Ishikawa (cell line): ENCODE measurements at regions not wholly inside any gene's neighbourhood (a gene's known extent, or its start where the extent isn't known, plus 50 kb on each side); places are given as distances from the start of the nearest gene placed in this dataset.

Source experiments
- CEBPB ChIP-seq: IDR thresholded peaks from 2 replicates; pipeline ENCODE4 v1.6.1; 2012
- CREB1 ChIP-seq: IDR thresholded peaks from 2 replicates; pipeline ENCODE4 v1.6.1; 2012; ENCODE audit warnings: low read depth
- EGR1 ChIP-seq: IDR thresholded peaks from 2 replicates; pipeline ENCODE4 v1.6.1; 2012
- EP300 ChIP-seq: IDR thresholded peaks from 2 replicates; pipeline ENCODE4 v1.6.1; 2012; ENCODE audit warnings: borderline replicate concordance
- FOXM1 ChIP-seq: IDR thresholded peaks from 2 replicates; pipeline ENCODE4 v1.6.1; 2012; ENCODE audit warnings: low read depth, borderline replicate concordance
- NFIC ChIP-seq: IDR thresholded peaks from 2 replicates; pipeline ENCODE4 v1.6.1; 2012
- RAD21 ChIP-seq: IDR thresholded peaks from 2 replicates; pipeline ENCODE4 v1.6.1; 2012; ENCODE audit warnings: low read depth
- TAF1 ChIP-seq: IDR thresholded peaks from 2 replicates; pipeline ENCODE4 v1.6.1; 2012; ENCODE audit warnings: low read depth, mild to moderate bottlenecking
- TCF12 ChIP-seq: IDR thresholded peaks from 2 replicates; pipeline ENCODE4 v1.6.1; 2012; ENCODE audit warnings: low read depth
- TEAD4 ChIP-seq: IDR thresholded peaks from 2 replicates; pipeline ENCODE4 v1.6.1; 2012
- YY1 ChIP-seq: IDR thresholded peaks from 2 replicates; pipeline ENCODE4 v1.6.1; 2012; ENCODE audit warnings: low read depth
- ZBTB7A ChIP-seq: IDR thresholded peaks from 2 replicates; pipeline ENCODE4 v1.6.1; 2012; ENCODE audit warnings: low read depth
- TF ChIP-seq, protein P1 (sequence below): IDR thresholded peaks from 2 replicates; pipeline ENCODE4 v1.6.1; 2012
- TF ChIP-seq, protein P2 (sequence below): IDR thresholded peaks from 2 replicates; pipeline ENCODE4 v1.6.1; 2012; ENCODE audit warnings: low read depth, mild to moderate bottlenecking
- TF ChIP-seq, protein P3 (sequence below): IDR thresholded peaks from 2 replicates; pipeline ENCODE4 v1.6.1; 2012

DNA sequence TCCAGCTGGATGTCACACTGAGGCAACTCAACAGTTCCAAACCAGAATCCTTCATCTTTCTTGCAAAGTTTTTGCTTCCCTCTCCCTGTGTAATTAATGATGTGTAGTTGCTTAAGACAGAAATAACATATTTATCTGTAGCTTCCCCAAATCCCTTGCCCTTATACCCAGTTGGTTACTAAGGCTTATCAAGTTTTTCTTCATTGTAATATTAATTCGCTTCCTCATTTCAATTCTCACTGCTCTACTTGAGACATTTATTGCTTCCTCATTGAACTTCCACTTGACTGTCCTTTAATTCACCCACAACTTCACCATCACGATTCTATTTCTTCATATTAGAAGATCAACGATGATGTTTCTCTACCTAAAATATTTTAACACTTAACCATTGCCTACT is 386.6 kb upstream of the CPEB2 start:
- no peak for TF ChIP-seq FOXM1
- TF ChIP-seq, protein P1, sequence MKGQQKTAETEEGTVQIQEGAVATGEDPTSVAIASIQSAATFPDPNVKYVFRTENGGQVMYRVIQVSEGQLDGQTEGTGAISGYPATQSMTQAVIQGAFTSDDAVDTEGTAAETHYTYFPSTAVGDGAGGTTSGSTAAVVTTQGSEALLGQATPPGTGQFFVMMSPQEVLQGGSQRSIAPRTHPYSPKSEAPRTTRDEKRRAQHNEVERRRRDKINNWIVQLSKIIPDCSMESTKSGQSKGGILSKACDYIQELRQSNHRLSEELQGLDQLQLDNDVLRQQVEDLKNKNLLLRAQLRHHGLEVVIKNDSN: no peak
- TF ChIP-seq TAF1: no peak
- no peak for TF ChIP-seq NFIC
- TF ChIP-seq, protein P2, sequence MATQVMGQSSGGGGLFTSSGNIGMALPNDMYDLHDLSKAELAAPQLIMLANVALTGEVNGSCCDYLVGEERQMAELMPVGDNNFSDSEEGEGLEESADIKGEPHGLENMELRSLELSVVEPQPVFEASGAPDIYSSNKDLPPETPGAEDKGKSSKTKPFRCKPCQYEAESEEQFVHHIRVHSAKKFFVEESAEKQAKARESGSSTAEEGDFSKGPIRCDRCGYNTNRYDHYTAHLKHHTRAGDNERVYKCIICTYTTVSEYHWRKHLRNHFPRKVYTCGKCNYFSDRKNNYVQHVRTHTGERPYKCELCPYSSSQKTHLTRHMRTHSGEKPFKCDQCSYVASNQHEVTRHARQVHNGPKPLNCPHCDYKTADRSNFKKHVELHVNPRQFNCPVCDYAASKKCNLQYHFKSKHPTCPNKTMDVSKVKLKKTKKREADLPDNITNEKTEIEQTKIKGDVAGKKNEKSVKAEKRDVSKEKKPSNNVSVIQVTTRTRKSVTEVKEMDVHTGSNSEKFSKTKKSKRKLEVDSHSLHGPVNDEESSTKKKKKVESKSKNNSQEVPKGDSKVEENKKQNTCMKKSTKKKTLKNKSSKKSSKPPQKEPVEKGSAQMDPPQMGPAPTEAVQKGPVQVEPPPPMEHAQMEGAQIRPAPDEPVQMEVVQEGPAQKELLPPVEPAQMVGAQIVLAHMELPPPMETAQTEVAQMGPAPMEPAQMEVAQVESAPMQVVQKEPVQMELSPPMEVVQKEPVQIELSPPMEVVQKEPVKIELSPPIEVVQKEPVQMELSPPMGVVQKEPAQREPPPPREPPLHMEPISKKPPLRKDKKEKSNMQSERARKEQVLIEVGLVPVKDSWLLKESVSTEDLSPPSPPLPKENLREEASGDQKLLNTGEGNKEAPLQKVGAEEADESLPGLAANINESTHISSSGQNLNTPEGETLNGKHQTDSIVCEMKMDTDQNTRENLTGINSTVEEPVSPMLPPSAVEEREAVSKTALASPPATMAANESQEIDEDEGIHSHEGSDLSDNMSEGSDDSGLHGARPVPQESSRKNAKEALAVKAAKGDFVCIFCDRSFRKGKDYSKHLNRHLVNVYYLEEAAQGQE: no peak
- no peak for TF ChIP-seq EP300

DNA sequence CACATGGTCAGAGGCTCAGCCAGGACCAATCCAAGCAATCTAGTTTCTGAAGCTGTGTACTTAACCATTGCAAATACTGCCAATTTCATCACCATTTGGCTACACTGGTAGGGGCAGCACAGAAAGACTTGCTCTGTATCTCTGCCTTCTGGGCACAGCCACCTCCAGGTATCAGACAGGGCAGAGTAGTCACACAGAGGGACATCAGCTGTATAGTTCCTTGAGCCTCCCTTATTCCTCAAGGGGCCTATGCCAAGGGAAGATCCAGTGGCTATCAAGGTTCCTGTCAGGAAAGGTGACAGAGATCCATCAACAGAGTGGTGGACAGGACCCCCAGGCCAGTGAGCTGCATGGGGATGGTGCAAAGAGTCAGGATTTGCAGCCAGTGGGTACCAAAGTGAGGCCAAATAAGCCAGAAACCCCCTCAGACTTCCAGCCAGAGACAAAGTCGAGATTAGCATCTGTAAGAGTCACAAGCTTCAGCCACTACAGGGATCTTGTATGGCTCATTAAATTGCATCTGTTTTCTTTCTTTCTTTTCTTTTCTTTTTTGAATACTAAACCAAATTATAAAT is 381.6 kb upstream of the CPEB2 start:
- no peak for TF ChIP-seq TCF12
- no peak for TF ChIP-seq TEAD4
- TF ChIP-seq, protein P1: no peak
- TF ChIP-seq CEBPB: no peak
- TF ChIP-seq RAD21: no peak
- TF ChIP-seq CREB1: no peak
- TF ChIP-seq, protein P3, sequence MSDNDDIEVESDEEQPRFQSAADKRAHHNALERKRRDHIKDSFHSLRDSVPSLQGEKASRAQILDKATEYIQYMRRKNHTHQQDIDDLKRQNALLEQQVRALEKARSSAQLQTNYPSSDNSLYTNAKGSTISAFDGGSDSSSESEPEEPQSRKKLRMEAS: no peak
- no peak for TF ChIP-seq ZBTB7A
- TF ChIP-seq EGR1: no peak
- TF ChIP-seq TAF1: no peak
- TF ChIP-seq FOXM1: no peak

DNA sequence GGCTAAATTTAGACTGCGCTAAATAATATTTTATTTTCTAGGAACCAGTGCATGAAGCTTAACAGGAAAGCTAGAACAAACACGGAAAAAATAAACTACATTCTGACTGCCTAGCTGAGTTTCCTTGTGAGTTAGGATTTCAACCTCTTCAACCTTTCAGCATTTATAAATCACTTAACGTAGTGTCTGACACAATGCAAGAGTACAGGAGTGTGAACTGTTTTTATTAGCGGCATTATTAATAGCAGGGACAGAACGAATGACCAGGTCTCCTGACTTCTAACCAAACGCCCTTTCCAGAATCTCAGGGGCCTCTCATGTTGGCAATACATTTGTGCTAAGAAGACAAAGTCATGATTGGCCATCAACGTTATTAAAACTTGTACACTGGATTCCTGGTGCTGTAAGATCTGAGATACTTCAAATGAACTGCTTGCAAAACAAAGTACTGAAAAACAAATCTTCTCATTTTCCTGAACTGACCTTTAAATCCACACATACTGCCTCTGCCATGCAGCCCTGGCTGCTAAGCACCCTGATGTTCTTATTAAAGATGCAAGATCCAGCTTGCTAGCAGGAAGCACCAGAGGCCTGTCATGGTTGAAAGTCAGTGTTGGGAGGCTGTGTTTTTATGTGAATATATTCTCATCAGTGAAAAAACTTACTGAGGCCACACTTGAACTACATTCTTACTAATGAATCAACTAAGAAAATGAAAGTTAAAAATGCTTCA is 380.4 kb upstream of the CPEB2 start:
- no peak for TF ChIP-seq TEAD4
- TF ChIP-seq CREB1: no peak
- no peak for TF ChIP-seq ZBTB7A
- TF ChIP-seq, protein P3: no peak
- TF ChIP-seq EP300: no peak

DNA sequence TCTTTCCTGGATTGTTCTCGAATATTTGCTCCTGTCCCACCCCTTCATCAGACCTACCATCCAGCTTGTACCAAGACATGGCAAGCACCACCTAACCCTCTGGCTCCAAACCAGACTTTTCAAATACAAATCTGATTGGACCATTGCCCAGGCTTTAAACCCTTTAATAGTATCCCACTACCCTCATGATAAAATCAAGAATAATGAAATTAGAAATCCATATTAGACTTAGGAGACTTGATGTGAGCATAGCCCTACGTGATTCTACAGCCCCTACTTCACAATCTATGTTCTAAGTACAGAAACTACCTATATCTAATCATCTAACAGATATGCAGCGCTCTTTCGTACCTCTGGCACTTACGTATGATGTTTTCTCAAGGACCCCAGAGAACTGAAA is 375.2 kb upstream of the CPEB2 start:
- TF ChIP-seq EP300: no peak

DNA sequence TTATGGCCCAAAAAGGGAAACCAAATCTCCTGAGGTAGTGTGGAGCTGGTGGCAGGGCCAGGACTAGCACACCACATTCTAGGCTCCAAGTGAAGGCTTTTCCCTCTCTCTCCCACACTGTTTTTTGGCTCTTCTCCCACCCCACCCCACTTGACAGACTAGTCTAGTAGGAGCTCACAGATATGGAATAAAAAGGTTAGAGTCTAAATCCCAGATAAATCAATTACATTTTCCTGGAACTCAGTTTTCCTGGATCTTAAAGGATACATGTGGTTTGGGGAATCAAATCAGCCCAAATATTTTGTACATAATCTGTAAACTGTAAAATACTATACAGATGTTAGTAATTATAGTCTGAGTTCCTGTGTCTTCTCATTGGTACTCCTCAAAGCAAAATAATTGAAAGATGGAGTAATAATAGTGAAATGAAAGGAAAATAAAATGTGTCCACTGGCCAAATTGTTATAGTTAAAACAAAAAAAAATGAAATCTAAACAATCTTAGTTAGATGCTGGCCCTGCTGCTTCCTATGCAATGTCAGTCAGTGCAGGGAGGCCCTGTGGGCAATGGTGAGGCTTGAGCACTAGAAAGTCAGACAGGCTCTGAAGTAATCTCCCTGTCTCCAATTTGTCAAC is 370.4 kb upstream of the CPEB2 start:
- TF ChIP-seq NFIC (no peak), YY1 (no peak)

DNA sequence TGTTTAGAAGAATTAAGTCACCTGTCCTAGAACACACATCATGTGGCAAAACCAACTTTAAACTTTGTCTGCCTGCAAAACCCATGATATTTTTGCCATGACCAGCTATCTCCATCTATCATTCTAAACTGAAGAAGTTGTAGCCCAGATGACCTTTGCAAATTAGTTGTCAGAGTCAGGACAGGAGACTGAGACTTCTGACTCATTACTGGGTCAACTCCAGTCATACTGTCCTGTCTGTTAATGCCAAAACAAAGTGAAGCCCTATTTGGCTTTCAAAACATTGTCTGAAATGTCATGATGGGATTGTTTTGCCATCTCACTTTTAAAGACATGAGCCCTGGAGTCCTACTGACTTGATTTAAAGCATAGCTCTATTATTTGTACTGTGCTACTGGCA is 365.7 kb upstream of the CPEB2 start:
- TF ChIP-seq CREB1 (no peak), TEAD4 (no peak), CEBPB (no peak)

DNA sequence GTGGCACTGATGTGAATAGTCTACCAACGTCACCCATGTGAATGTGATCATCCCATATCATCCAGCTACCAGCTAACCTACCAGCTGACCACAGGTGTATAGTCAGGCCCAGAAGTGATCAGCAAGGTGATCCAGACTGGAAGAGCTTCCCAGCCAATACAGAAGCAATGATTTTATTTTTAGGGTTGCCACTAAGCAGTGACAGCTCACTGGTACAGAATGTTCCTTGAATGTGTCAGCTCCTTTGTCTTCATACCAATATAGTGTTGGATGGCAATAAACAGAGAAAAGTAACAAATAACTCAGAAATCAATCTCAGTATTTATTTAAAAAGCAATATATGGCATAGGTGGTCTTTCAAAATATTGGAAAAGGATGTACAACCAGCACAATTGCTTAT is 361.8 kb upstream of the CPEB2 start:
- TF ChIP-seq RAD21 (no peak), YY1 (no peak)

DNA sequence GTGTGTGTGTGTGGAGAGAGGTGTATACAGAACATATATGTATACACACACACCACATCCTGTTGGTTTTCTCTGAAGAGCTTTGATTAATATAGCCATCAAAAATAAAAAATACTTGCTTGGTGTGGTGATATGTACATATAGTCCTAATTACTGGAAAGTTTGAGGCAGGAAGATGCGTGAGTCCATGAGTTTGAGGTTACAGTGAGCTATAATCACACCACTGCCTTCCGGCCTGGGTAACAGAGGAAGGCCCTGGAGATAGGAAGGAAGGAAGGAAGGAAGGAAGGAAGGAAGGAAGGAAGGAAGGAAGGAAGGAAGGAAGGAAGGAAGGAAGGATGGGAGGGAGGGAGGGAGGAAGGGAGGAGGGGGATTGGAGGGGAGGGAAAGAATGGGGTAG is 360.4 kb upstream of the CPEB2 start:
- TF ChIP-seq FOXM1 (no peak), ZBTB7A (no peak), CEBPB (no peak), EGR1 (no peak), NFIC (no peak), CREB1 (no peak), EP300 (no peak)
